GM12873 (cell line): ENCODE measurements at regions not wholly inside any gene's neighbourhood (a gene's known extent, or its start where the extent isn't known, plus 50 kb on each side); places are given as distances from the start of the nearest gene placed in this dataset.

Experiments
- CTCF ChIP-seq: IDR thresholded peaks from 2 replicates; pipeline ENCODE4 v1.5.1; 2012; ENCODE audit warnings: low read depth, mild to moderate bottlenecking, moderate library complexity, low read length, control low read depth; ENCODE audit not compliant: insufficient read depth; ENCODE audit errors: missing control alignments

GRCh38 chr5:166865206-166865605 is 1426.2 kb upstream of the WWC1 start:
- TF ChIP-seq CTCF, result no peak

DNA sequence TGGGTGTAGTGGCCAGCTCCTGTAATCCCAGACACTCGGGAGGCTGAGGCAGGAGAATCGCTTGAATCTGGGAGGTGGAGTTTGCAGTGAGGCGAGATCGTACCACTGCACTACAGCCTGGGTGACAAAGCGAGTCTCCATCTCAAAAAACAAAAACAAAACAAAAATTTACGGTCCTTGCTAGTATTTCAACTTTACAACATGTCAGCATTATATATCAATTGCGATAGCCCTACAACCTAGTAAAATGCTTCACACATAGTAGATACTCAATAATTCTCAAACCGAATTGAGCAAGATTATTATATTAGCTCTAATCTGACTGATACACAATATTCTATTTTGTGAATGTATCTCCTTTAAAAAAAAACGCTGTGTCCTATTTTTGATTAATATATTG is 1411.0 kb upstream of the WWC1 start:
- TF ChIP-seq CTCF, result no peak

DNA sequence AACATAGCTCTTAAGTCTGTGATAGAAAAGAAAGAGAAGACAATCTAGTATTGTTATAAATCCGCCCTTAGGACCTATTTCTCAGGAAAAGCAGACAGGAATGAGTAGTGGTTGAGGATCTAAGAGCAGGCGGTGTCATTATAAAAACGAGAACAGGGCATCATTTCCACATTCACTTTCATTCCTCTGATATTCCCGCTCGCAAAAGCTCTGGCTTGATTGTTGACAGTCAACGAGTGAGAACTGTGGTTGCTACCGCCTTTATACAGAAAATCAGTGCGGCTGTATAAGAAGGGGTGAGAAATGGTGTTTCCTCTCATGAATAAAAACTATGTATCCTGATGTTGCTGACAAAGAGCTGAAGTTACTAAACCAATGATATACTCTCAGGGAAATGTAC is 1409.6 kb upstream of the WWC1 start:
- TF ChIP-seq CTCF, result no peak

GRCh38 chr5:166883016-166883415 is 1408.4 kb upstream of the WWC1 start:
- no peak for TF ChIP-seq CTCF

GRCh38 chr5:166898166-166898565 is 1393.3 kb upstream of the WWC1 start:
- TF ChIP-seq CTCF, result no peak

DNA sequence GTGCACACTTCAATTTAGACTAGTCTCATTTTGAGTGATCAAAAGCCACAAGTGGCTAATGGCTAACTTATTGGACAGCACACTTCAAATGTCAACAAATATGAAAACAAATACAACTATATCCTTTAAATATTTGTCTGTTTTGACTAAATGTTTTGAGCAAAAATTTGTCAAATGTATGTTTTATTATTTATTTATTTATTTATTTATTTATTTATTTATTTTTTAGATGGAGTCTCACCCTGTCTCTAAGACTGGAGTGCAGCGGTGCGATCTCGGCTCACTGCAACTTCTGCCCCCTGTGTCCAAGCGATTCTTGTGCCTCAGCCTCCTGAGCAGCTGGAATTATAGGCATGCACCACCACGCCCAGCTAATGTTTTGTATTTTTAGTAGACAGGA is 1392.1 kb upstream of the WWC1 start:
- no peak for TF ChIP-seq CTCF

GRCh38 chr5:166904571-166904970 is 1386.9 kb upstream of the WWC1 start:
- TF ChIP-seq CTCF, result no peak

GRCh38 chr5:166906991-166907713 is 1384.3 kb upstream of the WWC1 start:
- TF ChIP-seq CTCF, result no peak
